ENCODE measurements at regions not wholly inside any gene's neighbourhood (a gene's known extent, or its start where the extent isn't known, plus 50 kb on each side); places are given as distances from the start of the nearest gene placed in this dataset.
"Not testable (repeated sequence)": the region's sequence is repeated elsewhere in the genome, so short reads cannot be mapped to it uniquely, and the experiment has no call there.

- Mint-ChIP-seq H3K27me3 (peaks cover 2% of the 10 kb centered on the region), H3K27ac (no peak overlapping the region), H3K9me3 (no peaks in the 10 kb centered on the region), H3K36me3 (no peaks in the 10 kb centered on the region), H3K4me3 (no peak overlapping the region), H3K4me1 (no peaks in the 10 kb centered on the region)
- POLR2A ChIA-PET: interaction anchor here (0.6 kb wide), 1 partner anchor 23 kb away, joined by 3 read pairs; no protein-coding TSS in a partner anchor
- DNase-seq (no peak), ATAC-seq (ENCODE audit: low read depth) (no peak)
Measured at GRCh38 chr1:87989346-87989745, 660.7 kb downstream of the LMO4 start.

GRCh38 chr1:87992536-87992935 is 663.9 kb downstream of the LMO4 start:
- H3K27me3 Mint-ChIP-seq; H3K36me3 Mint-ChIP-seq; ATAC-seq (ENCODE audit: low read depth); H3K4me3 Mint-ChIP-seq; H3K4me1 Mint-ChIP-seq; H3K9me3 Mint-ChIP-seq; H3K27ac Mint-ChIP-seq; DNase-seq; POLR2A ChIA-PET: not testable (repeated sequence)

- Mint-ChIP-seq H3K36me3 (no peaks in the 10 kb centered on the region), H3K27me3 (peaks cover 2% of the 10 kb centered on the region), H3K27ac (no peak overlapping the region), H3K9me3 (no peaks in the 10 kb centered on the region), H3K4me3 (no peak overlapping the region), H3K4me1 (no peaks in the 10 kb centered on the region)
- ATAC-seq (ENCODE audit: low read depth) (no peak), DNase-seq (no peak)
- POLR2A ChIA-PET: no interaction called here
Measured at GRCh38 chr1:87993051-87993450, 664.4 kb downstream of the LMO4 start.

- ATAC-seq (ENCODE audit: low read depth) (no peak), DNase-seq (no peak)
- Mint-ChIP-seq H3K4me1 (no peaks in the 10 kb centered on the region), H3K27me3 (peaks cover 5% of the 10 kb centered on the region), H3K4me3 (no peak overlapping the region), H3K27ac (no peak overlapping the region), H3K9me3 (no peaks in the 10 kb centered on the region), H3K36me3 (no peaks in the 10 kb centered on the region)
- POLR2A ChIA-PET: no interaction called here
Measured at GRCh38 chr1:87999852-88000251, 671.2 kb downstream of the LMO4 start.

GRCh38 chr1:88001460-88001859 is 672.8 kb downstream of the LMO4 start:
- no peaks in the 10 kb centered on the region for H3K9me3 Mint-ChIP-seq
- no peak overlapping the region for H3K27ac Mint-ChIP-seq
- no peaks in the 10 kb centered on the region for H3K4me1 Mint-ChIP-seq
- POLR2A ChIA-PET: no interaction called here
- no peak overlapping the region for H3K4me3 Mint-ChIP-seq
- no peaks in the 10 kb centered on the region for H3K36me3 Mint-ChIP-seq
- no peak for DNase-seq
- peaks cover 5% of the 10 kb centered on the region for H3K27me3 Mint-ChIP-seq
- no peak for ATAC-seq (ENCODE audit: low read depth)

GRCh38 chr1:88003255-88003654 is 674.6 kb downstream of the LMO4 start:
- POLR2A ChIA-PET: no interaction called here
- Mint-ChIP-seq H3K27ac (no peak overlapping the region), H3K4me1 (no peaks in the 10 kb centered on the region), H3K27me3 (peaks cover 8% of the 10 kb centered on the region), H3K9me3 (no peaks in the 10 kb centered on the region), H3K36me3 (no peaks in the 10 kb centered on the region), H3K4me3 (no peak overlapping the region)
- ATAC-seq (ENCODE audit: low read depth) (no peak), DNase-seq (no peak)

GRCh38 chr1:88009916-88010315 is 674.2 kb upstream of the PKN2 start:
- no peak for ATAC-seq (ENCODE audit: low read depth)
- H3K27ac Mint-ChIP-seq: no peak overlapping the region
- H3K9me3 Mint-ChIP-seq: no peaks in the 10 kb centered on the region
- no peaks in the 10 kb centered on the region for H3K4me1 Mint-ChIP-seq
- peaks cover 3% of the 10 kb centered on the region for H3K27me3 Mint-ChIP-seq
- no peaks in the 10 kb centered on the region for H3K36me3 Mint-ChIP-seq
- no peak for DNase-seq
- POLR2A ChIA-PET: no interaction called here
- H3K4me3 Mint-ChIP-seq: no peak overlapping the region

- H3K9me3 Mint-ChIP-seq: no peaks in the 10 kb centered on the region
- no peaks in the 10 kb centered on the region for H3K27me3 Mint-ChIP-seq
- POLR2A ChIA-PET: no interaction called here
- no peaks in the 10 kb centered on the region for H3K36me3 Mint-ChIP-seq
- no peaks in the 10 kb centered on the region for H3K4me1 Mint-ChIP-seq
- no peak overlapping the region for H3K27ac Mint-ChIP-seq
- ATAC-seq (ENCODE audit: low read depth): no peak
- no peak overlapping the region for H3K4me3 Mint-ChIP-seq
- no peak for DNase-seq
Measured at GRCh38 chr1:88013485-88013884, 670.6 kb upstream of the PKN2 start.

GRCh38 chr1:88014131-88014530 is 669.9 kb upstream of the PKN2 start:
- H3K27ac Mint-ChIP-seq: no peak overlapping the region

GRCh38 chr1:88016947-88017346 is 667.1 kb upstream of the PKN2 start:
- Mint-ChIP-seq H3K27me3 (no peaks in the 10 kb centered on the region), H3K9me3 (no peaks in the 10 kb centered on the region), H3K4me3 (no peak overlapping the region), H3K36me3 (no peaks in the 10 kb centered on the region), H3K4me1 (no peaks in the 10 kb centered on the region), H3K27ac (no peak overlapping the region)
- POLR2A ChIA-PET: no interaction called here
- DNase-seq (no peak), ATAC-seq (ENCODE audit: low read depth) (no peak)

More at GRCh38 chr1:88014131-88014530, 669.9 kb upstream of the PKN2 start:
- Mint-ChIP-seq H3K27me3 (no peaks in the 10 kb centered on the region), H3K36me3 (no peaks in the 10 kb centered on the region), H3K9me3 (no peaks in the 10 kb centered on the region), H3K4me1 (no peaks in the 10 kb centered on the region), H3K4me3 (no peak overlapping the region)
- DNase-seq (no peak), ATAC-seq (ENCODE audit: low read depth) (no peak)
- POLR2A ChIA-PET: no interaction called here

- no peaks in the 10 kb centered on the region for H3K9me3 Mint-ChIP-seq
- ATAC-seq (ENCODE audit: low read depth): no peak
- POLR2A ChIA-PET: no interaction called here
- no peak overlapping the region for H3K27ac Mint-ChIP-seq
- H3K27me3 Mint-ChIP-seq: peaks cover 2% of the 10 kb centered on the region
- no peak overlapping the region for H3K4me3 Mint-ChIP-seq
- H3K36me3 Mint-ChIP-seq: no peaks in the 10 kb centered on the region
- DNase-seq: no peak
- H3K4me1 Mint-ChIP-seq: no peaks in the 10 kb centered on the region
Measured at GRCh38 chr1:88021529-88021928, 662.5 kb upstream of the PKN2 start.

- POLR2A ChIA-PET: no interaction called here
- Mint-ChIP-seq H3K27me3 (peaks cover 2% of the 10 kb centered on the region), H3K4me3 (no peak overlapping the region), H3K27ac (no peak overlapping the region), H3K4me1 (no peaks in the 10 kb centered on the region), H3K36me3 (no peaks in the 10 kb centered on the region), H3K9me3 (no peaks in the 10 kb centered on the region)
- DNase-seq (no peak), ATAC-seq (ENCODE audit: low read depth) (no peak)
Measured at GRCh38 chr1:88022516-88022915, 661.6 kb upstream of the PKN2 start.

GRCh38 chr1:88029142-88029541 is 654.9 kb upstream of the PKN2 start:
- no peak overlapping the region for H3K4me3 Mint-ChIP-seq

GRCh38 chr1:88029899-88030298 is 654.2 kb upstream of the PKN2 start:
- H3K4me3 Mint-ChIP-seq: no peak overlapping the region
- no peak for DNase-seq
- no peaks in the 10 kb centered on the region for H3K9me3 Mint-ChIP-seq
- no peaks in the 10 kb centered on the region for H3K36me3 Mint-ChIP-seq
- no peak overlapping the region for H3K27ac Mint-ChIP-seq
- H3K27me3 Mint-ChIP-seq: no peaks in the 10 kb centered on the region
- POLR2A ChIA-PET: no interaction called here
- no peak for ATAC-seq (ENCODE audit: low read depth)
- H3K4me1 Mint-ChIP-seq: no peaks in the 10 kb centered on the region

More at GRCh38 chr1:88029142-88029541, 654.9 kb upstream of the PKN2 start:
- POLR2A ChIA-PET: no interaction called here
- H3K9me3 Mint-ChIP-seq: no peaks in the 10 kb centered on the region
- DNase-seq (no peak), ATAC-seq (ENCODE audit: low read depth) (no peak)
- H3K4me1 Mint-ChIP-seq: no peaks in the 10 kb centered on the region
- no peaks in the 10 kb centered on the region for H3K36me3 Mint-ChIP-seq
- no peak overlapping the region for H3K27ac Mint-ChIP-seq
- H3K27me3 Mint-ChIP-seq: peaks cover 2% of the 10 kb centered on the region

- H3K4me3 Mint-ChIP-seq: no peak overlapping the region
- POLR2A ChIA-PET: no interaction called here
- H3K36me3 Mint-ChIP-seq: no peaks in the 10 kb centered on the region
- DNase-seq (no peak), ATAC-seq (ENCODE audit: low read depth) (no peak)
- peaks cover 4% of the 10 kb centered on the region for H3K9me3 Mint-ChIP-seq
- H3K27ac Mint-ChIP-seq: no peak overlapping the region
- no peaks in the 10 kb centered on the region for H3K4me1 Mint-ChIP-seq
- H3K27me3 Mint-ChIP-seq: no peaks in the 10 kb centered on the region
Measured at GRCh38 chr1:88035578-88035977, 648.5 kb upstream of the PKN2 start.
